KMS-11 (cell line): ENCODE measurements at regions not wholly inside any gene's neighbourhood (a gene's known extent, or its start where the extent isn't known, plus 50 kb on each side); places are given as distances from the start of the nearest gene placed in this dataset.

ENCODE experiments used
- H2AFZ ChIP-seq: fragments of 200-600 bp; sonication (generic); 2 replicates; pipeline ENCODE4 v1.6.1; 2016; ENCODE audit warnings: antibody characterized with exemption, mixed run types, low read depth
- H3K27ac ChIP-seq: fragments of 200-600 bp; sonication (generic); 2 replicates; pipeline ENCODE4 v1.6.1; 2016; ENCODE audit warnings: mild to moderate bottlenecking, mixed run types
- H3K27me3 ChIP-seq: fragments of 200-600 bp; sonication (generic); 2 replicates; pipeline ENCODE4 v1.6.1; 2017; ENCODE audit warnings: mild to moderate bottlenecking, low read depth, mixed run types, moderate library complexity; ENCODE audit not compliant: insufficient read depth
- H3K36me3 ChIP-seq: fragments of 200-600 bp; sonication (generic); 2 replicates; pipeline ENCODE4 v1.6.1; 2017; ENCODE audit warnings: mild to moderate bottlenecking, mixed run types; ENCODE audit not compliant: insufficient read depth
- H3K4me1 ChIP-seq: fragments of 200-600 bp; sonication (generic); 2 replicates; pipeline ENCODE4 v1.6.1; 2016; ENCODE audit warnings: mild to moderate bottlenecking, low read depth, mixed run types; ENCODE audit not compliant: poor library complexity, severe bottlenecking
- H3K4me2 ChIP-seq: fragments of 200-600 bp; sonication (generic); 2 replicates; pipeline ENCODE4 v1.7.0; 2016; ENCODE audit warnings: mild to moderate bottlenecking, mixed run types
- H3K4me3 ChIP-seq: fragments of 200-600 bp; sonication (generic); IDR thresholded peaks from 2 replicates; pipeline ENCODE4 v1.6.1; 2017; ENCODE audit warnings: low read depth, low read length, mixed read lengths; ENCODE audit not compliant: insufficient read depth
- H3K79me2 ChIP-seq: fragments of 200-600 bp; sonication (generic); 2 replicates; pipeline ENCODE4 v1.6.1; 2016; ENCODE audit warnings: low read depth, mixed run types; ENCODE audit not compliant: insufficient read depth
- H3K9ac ChIP-seq: fragments of 200-600 bp; sonication (generic); 2 replicates; pipeline ENCODE4 v1.6.1; 2016; ENCODE audit warnings: mild to moderate bottlenecking, mixed run types
- H4K20me1 ChIP-seq: fragments of 200-600 bp; sonication (generic); 2 replicates; pipeline ENCODE4 v1.6.1; 2016; ENCODE audit warnings: mild to moderate bottlenecking, mixed run types; ENCODE audit not compliant: insufficient read depth
- TF ChIP-seq, protein P1 (sequence below): fragments of 200-600 bp; sonication (generic); conservative IDR thresholded peaks from 2 replicates; pipeline ENCODE4 v1.6.1; 2017; ENCODE audit warnings: low read depth, mild to moderate bottlenecking, antibody characterized with exemption, low read length, moderate library complexity, mixed read lengths

DNA sequence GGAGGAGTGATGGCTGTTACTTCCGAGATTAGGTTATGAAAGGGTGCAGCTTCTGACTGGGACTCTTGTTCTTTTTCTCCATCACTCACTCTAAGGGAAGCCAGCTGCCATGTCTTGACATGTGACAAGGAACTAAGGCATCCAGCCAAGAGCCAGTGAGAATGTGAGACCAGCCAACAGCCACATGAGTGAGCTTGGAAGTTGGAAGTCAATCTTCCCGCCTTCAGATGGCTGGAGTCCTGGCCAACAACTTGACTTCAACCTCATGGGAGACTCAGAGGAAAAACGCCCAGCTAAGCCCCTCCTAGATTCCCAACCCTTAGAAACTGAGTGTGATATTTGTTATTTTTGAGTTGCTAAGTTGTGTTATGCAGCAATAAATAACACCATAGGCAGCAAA, 201.1 kb downstream of the SNX18 start:
- no peaks in the 10 kb centered on the region for H3K4me1 ChIP-seq
- H3K4me3 ChIP-seq, result no peak overlapping the region
- H3K9ac ChIP-seq, result no peak overlapping the region
- H3K27me3 ChIP-seq, result no peaks in the 10 kb centered on the region
- H2AFZ ChIP-seq, result no peak overlapping the region
- no peaks in the 10 kb centered on the region for H3K36me3 ChIP-seq
- TF ChIP-seq, protein P1, sequence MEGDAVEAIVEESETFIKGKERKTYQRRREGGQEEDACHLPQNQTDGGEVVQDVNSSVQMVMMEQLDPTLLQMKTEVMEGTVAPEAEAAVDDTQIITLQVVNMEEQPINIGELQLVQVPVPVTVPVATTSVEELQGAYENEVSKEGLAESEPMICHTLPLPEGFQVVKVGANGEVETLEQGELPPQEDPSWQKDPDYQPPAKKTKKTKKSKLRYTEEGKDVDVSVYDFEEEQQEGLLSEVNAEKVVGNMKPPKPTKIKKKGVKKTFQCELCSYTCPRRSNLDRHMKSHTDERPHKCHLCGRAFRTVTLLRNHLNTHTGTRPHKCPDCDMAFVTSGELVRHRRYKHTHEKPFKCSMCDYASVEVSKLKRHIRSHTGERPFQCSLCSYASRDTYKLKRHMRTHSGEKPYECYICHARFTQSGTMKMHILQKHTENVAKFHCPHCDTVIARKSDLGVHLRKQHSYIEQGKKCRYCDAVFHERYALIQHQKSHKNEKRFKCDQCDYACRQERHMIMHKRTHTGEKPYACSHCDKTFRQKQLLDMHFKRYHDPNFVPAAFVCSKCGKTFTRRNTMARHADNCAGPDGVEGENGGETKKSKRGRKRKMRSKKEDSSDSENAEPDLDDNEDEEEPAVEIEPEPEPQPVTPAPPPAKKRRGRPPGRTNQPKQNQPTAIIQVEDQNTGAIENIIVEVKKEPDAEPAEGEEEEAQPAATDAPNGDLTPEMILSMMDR, result no peak
- no peaks in the 10 kb centered on the region for H4K20me1 ChIP-seq
- H3K79me2 ChIP-seq, result no peaks in the 10 kb centered on the region
- no peak overlapping the region for H3K27ac ChIP-seq
- H3K4me2 ChIP-seq, result no peak overlapping the region

DNA sequence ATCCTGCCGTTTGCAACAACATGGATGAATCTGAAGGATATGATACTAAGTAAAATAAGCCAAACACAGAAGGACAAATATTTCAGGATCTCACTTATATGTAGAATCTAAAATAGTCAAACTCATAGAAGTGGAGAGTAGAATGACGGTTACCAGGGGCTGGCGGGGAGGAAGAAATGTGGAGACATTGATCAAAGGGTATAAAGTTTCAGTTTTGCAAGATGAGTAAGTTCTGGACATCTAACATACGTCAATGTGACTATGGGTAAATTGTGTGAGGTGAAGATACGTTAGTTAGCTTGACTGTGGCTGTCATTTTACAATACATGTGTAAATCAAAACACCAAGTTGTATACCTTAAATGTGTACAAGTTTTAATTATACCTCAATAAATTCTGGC, 200.3 kb downstream of the SNX18 start:
- Histone ChIP-seq H3K4me1 (no peaks in the 10 kb centered on the region), H3K27ac (no peak overlapping the region)

DNA sequence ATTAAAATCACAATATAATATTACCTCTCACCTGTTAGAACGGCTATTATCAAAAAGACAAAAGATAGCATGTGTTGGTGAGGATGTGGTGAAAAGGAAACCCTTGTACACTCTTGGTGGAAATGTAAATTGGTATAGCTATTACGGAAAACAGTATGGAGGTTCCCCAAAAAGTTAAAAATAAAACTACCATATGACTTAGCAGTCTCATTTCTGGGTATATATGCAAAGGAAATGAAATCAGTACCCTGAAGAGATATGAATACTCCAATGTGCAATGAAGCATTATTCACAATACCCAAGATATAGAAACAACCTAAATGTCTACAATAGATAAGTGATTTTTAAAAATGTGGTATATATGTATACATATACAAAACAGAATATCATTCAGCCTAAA, 199.9 kb downstream of the SNX18 start:
- Histone ChIP-seq H3K36me3 (no peaks in the 10 kb centered on the region), H4K20me1 (no peaks in the 10 kb centered on the region), H3K4me3 (no peak overlapping the region), H3K79me2 (no peaks in the 10 kb centered on the region), H3K27me3 (no peaks in the 10 kb centered on the region), H3K4me2 (no peak overlapping the region), H2AFZ (no peak overlapping the region), H3K4me1 (no peaks in the 10 kb centered on the region), H3K27ac (no peak overlapping the region), H3K9ac (no peak overlapping the region)
- TF ChIP-seq, protein P1, result no peak

More for the DNA sequence above, 200.3 kb downstream of the SNX18 start:
- no peaks in the 10 kb centered on the region for H3K36me3 ChIP-seq
- no peaks in the 10 kb centered on the region for H4K20me1 ChIP-seq
- no peak overlapping the region for H3K9ac ChIP-seq
- H3K4me2 ChIP-seq, result no peak overlapping the region
- TF ChIP-seq, protein P1, result no peak
- no peaks in the 10 kb centered on the region for H3K27me3 ChIP-seq
- H2AFZ ChIP-seq, result no peak overlapping the region
- H3K4me3 ChIP-seq, result no peak overlapping the region
- no peaks in the 10 kb centered on the region for H3K79me2 ChIP-seq

DNA sequence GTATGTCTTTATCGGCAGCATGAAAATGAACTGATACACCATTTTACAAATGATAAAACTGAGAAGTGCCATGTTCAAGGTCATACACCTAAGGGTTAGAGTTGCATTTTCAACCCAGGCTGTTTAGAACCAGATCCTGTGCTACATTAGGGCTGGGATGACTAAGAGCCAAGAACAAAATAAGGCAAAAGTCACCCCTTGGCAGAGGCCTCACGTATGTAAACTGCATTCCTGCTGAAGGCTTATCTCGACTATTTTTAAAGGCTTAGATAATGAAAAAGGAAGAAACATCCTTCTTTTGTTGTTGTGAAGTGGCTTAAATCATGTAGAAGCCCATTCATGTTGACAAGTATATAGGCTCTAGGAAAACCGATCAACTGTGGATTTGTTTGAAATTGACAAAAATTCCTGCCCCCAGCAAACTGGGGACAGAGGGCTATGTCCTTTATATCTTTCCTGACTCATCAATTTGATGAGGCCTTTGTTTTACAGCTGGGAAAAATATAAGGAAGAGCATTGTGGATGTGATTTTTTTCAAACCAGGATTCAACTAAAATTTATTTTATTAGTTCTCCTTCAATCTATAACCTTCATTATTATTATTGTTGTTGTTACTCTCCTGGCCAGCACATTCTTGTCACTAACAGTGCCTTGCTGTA, 196.5 kb downstream of the SNX18 start:
- Histone ChIP-seq H3K4me3 (no peak overlapping the region), H3K4me1 (no peaks in the 10 kb centered on the region), H3K9ac (no peak overlapping the region), H2AFZ (no peak overlapping the region), H3K79me2 (no peaks in the 10 kb centered on the region), H3K27ac (no peak overlapping the region), H3K36me3 (no peaks in the 10 kb centered on the region), H3K4me2 (no peak overlapping the region), H4K20me1 (no peaks in the 10 kb centered on the region), H3K27me3 (no peaks in the 10 kb centered on the region)
- TF ChIP-seq, protein P1, result no peak
